GM12892 (cell line): ENCODE measurements at regions not wholly inside any gene's neighbourhood (a gene's known extent, or its start where the extent isn't known, plus 50 kb on each side); places are given as distances from the start of the nearest gene placed in this dataset.

ENCODE experiments used
- POLR2A ChIP-seq: IDR thresholded peaks from 2 replicates; pipeline ENCODE4 v1.6.1; 2011; ENCODE audit warnings: low read depth, low read length, control low read depth
- POLR2AphosphoS5 ChIP-seq: IDR thresholded peaks from 2 replicates; pipeline ENCODE4 v1.6.1; 2011; ENCODE audit warnings: low read depth, low read length, control low read depth
- TAF1 ChIP-seq: IDR thresholded peaks from 2 replicates; pipeline ENCODE4 v1.6.1; 2011; ENCODE audit warnings: low read depth, mild to moderate bottlenecking, control low read depth, low read length, borderline replicate concordance

GRCh38 chr3:186418671-186419145 is 56.7 kb upstream of the DGKG start:
- TF ChIP-seq TAF1: no peak
- TF ChIP-seq POLR2A: no peak
- TF ChIP-seq POLR2AphosphoS5: no peak
